Left forelimb (tissue), 1 donor: ENCODE measurements at regions not wholly inside any gene's neighbourhood (a gene's known extent, or its start where the extent isn't known, plus 50 kb on each side); places are given as distances from the start of the nearest gene placed in this dataset.

Source experiments
- DNase-seq: peaks from one replicate; pipeline ENCODE4 v3.0.0-alpha.2; 2018; ENCODE audit warnings: low spot score

GRCh38 chr3:165899066-165899465 is 61.8 kb upstream of the BCHE start:
- DNase-seq, result no peak

GRCh38 chr3:165897137-165897536 is 59.9 kb upstream of the BCHE start:
- DNase-seq, result no peak

GRCh38 chr3:165895919-165896318 is 58.7 kb upstream of the BCHE start:
- no peak for DNase-seq

- no peak for DNase-seq
These were observed 55.3 kb upstream of the BCHE start for GRCh38 chr3:165892565-165892964.
